Right lobe of liver (tissue), 4 donors: ENCODE measurements at regions not wholly inside any gene's neighbourhood (a gene's known extent, or its start where the extent isn't known, plus 50 kb on each side); places are given as distances from the start of the nearest gene placed in this dataset.

Source experiments
- CTCF ChIP-seq, 4 donors: fragments of 200-600 bp in 3 of 4; fragments of 450-650 bp in 1 of 4; IDR thresholded peaks; one replicate each; pipeline versions ENCODE4 v1.5.1 to v1.8.0; 2016 to 2022; ENCODE audit warnings: antibody characterized with exemption in 4 of 4, mild to moderate bottlenecking in 2 of 4
- POLR2A ChIP-seq: fragments of 450-650 bp; IDR thresholded peaks from one replicate; pipeline ENCODE4 v1.6.1; 2017; ENCODE audit warnings: antibody characterized with exemption, mild to moderate bottlenecking
- donor health status: DM: no; HTN: no; CAD: no.
- donor health status: DM: no; HTN: no; CAD: no.
- donor health status: DM: no; HTN: yes; CAD: no.

- TF ChIP-seq POLR2A: no peak
- TF ChIP-seq CTCF (IDR thresholded peaks at IDR 0.05): no peak
Observed at GRCh38 chr10:28181478-28182096, 121.3 kb downstream of the MPP7 start.
